ENCODE measurements at regions not wholly inside any gene's neighbourhood (a gene's known extent, or its start where the extent isn't known, plus 50 kb on each side); places are given as distances from the start of the nearest gene placed in this dataset.

DNA sequence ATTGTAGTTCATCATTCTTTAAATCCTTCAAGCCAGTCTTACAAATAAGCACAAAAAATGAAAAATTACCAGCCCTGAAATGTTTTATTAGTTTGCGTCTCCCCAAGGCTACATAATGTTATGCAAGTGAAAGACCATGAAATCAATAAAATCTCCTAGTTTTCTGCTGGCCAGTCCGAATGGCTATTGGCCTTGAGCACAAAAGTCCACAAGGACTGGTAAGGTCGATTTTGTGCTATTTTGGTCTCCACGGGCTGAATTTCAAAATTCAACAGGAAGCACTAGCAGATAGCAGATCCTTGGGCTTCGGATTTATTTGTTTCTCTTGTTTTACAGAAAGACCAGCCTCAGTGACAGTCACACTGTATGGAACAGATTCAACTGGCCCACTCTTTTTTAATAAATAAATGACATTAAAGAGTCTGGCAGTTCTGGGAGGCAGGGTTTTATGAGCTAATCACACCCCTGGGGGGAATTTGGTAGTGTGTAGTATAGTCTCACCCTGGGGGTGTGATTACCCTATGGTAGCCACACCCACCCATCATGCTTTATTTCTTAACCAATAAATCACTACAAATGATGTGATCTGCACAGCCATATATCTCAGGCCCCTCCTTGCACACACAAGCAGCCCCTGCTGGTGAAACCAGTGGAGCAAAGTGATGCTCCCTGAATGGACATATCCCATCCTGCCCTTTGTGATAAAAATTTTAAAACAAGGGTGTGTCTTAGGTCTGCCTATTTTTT, 51.1 kb upstream of the TMEM33 start:
- no peak for DNase-seq (ENCODE audit: low read depth, low spot score)
- H3K4me3 ChIP-seq (ENCODE audit: low read length) = no peak overlapping the region

DNA sequence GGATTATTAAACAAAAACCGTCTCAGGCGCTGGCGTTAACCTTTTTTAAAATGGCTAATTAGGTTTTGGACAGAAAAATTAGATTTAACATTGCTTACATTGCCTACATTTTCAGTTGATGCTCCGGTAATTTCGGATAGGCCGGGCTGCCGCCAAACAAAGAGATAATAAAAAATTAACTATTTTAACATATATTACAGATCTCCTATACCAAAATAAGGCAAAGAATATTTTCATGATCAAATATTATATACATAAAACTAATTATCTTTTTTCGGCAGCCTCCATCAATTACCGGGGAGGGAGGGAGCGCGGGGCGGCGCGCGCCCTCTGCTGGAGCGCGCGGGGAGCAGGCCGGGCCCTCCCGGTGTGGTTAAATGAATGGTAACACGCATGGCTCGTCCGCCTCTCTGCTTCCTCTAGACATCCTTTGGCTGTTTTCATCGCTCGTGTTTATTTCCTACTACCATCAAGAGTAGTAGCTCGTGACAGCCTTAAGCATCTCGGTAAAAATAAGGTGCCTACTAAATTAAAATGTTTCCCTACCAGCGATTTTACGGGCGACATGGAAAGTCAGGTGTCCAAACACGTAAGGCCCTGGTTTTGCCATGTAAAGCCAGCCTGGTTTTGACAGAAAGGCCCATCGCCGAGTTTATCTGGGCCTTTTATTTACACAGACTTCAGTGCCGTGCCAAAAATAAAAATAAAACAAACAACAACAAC, 52.4 kb upstream of the TMEM33 start:
- DNase-seq (ENCODE audit: low read depth, low spot score) = peak; percentile 21

DNA sequence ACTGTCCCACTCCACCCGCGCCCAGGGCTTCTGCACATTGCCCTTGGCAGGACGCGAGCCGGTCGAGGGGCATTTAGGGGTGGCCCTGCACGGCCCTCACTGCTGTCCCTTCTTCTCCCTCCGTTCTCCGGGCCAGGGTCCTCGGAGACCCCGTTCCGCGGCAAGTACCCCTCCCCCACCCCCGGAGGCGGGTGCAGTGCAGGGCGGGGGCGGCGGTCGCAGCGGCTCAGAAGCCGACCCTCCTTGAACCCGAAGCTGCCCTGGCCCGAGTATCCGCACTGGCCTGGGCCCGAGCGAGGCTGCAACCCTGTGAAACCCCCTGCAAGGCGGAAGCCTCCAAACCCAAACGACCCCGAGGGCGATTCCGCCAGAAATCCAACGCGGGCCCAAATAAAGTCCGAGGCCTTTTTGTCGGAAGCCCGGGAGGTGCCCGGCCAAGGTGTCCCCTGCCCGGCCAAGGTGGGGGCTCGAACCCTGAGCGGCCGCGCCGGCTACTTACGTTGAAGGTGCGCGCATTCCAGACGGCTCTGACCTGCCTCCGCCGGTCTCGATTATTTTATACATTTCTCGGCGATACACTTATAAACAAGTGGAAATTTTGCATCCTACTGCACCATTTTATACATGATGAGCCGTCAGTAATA, 53.1 kb upstream of the TMEM33 start:
- no peak for DNase-seq (ENCODE audit: low read depth, low spot score)
- H3K4me3 ChIP-seq (ENCODE audit: low read length) = no peak overlapping the region

More for the DNA sequence above, 52.4 kb upstream of the TMEM33 start:
- H3K4me3 ChIP-seq (ENCODE audit: low read length) = no peak overlapping the region

DNA sequence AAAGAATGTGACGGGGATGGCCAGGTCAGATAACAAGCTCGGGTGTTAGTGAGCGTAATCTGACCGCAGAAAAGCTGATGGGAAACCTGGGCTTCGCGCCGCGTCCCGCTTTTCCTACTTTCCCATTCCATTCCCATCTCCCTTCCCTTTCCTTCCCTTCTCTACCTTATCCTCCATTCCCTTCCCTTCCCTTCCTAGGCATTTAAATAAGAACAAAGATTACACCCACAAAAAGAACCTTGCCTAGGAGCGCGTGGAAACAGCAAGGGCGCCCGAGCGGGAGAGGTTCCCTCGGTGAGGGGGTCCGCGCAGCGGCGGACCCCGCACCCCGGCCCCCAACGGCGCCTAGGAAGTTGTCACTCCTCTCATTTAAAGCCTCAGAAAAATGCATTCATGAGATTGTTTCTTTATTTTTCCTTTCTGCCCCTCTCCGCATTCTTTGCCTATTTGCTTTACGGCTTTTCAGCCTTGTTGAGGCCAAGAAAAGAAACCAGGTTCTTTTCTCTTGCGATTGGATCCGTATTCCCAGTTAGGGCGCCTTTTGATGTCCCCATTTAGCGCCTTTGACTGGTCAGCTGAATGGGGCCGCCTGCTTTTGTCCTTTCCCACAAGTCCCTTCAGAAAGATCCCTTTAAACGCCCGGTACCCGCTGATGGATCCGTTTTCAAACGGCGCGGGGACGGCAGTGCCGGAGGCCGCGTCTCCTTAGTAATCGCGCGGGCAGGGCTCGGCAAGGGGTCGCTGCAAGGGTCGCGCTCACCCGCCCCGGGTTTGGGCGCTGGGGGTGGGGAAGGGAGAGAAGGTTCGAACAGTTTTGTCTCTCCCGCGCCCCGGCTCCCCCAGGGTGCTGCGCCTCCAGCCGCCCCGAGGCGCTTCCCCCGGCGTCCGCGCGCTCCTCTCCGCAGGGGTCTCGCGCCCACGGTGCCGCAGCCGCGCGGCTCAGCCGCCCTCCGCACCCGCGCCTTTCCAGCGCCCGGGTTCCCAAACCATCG, 54.1 kb upstream of the TMEM33 start:
- DNase-seq (ENCODE audit: low read depth, low spot score) = no peak
- no peak overlapping the region for H3K4me3 ChIP-seq (ENCODE audit: low read length)

DNA sequence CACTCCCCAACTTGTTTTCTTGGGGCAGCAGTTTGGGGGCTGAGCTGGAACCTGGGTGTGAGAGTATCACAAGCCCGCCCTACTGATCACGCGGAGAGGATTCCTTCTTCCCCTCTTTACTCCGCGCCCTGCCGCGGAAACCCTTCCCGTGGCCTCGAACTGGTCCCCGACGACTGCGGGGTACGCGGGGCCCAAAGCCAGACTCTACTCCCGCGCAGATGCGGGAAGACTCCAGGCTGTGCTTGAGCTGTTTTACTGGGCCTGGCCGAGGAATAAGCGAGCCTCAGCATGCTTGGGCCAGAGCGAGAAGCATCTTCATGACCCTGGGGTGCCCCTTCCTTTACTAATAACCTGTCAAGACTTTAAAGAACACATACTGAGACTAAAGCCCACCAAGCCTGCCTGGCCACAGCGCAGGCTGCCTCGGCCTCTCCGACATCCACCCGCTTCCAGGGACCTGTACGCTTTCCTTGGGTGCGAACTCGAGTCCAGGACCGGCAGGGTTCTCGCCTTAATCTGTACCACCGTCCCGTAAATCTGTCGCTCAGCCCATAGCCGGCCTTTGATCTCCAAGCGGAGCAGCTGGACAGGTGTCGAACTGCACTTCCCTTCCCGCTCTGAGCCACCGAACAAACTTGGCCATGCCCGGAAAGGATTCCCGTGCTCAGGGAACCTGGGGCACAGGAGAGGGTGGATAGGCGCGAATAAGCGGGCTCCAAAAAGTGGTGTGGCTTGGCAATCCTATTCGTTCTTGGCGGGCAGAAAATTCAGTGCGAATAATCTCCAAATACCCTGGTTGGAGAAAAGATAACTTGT, 55.0 kb upstream of the TMEM33 start:
- DNase-seq (ENCODE audit: low read depth, low spot score) = no peak
- no peak overlapping the region for H3K4me3 ChIP-seq (ENCODE audit: low read length)

DNA sequence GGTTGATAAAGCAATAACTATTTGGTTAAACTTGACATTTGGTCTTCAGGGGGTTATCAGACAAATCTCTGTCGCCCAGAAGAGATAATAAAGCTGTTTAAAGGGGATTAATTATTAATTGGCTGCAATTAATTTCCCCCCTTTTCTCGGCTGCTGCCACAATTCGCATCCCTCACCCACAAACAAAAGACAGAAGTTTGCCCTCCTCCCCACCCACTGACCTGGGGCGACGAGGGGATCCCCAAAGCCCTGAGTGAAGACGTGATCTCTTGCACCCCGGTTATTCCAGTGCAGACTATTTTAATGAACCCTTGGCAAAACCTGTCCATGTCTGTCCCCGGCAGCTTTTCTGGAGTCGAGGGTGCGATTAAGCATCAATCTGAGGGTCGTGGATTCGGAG, 55.7 kb upstream of the TMEM33 start:
- no peak overlapping the region for H3K4me3 ChIP-seq (ENCODE audit: low read length)
- DNase-seq (ENCODE audit: low read depth, low spot score) = no peak

DNA sequence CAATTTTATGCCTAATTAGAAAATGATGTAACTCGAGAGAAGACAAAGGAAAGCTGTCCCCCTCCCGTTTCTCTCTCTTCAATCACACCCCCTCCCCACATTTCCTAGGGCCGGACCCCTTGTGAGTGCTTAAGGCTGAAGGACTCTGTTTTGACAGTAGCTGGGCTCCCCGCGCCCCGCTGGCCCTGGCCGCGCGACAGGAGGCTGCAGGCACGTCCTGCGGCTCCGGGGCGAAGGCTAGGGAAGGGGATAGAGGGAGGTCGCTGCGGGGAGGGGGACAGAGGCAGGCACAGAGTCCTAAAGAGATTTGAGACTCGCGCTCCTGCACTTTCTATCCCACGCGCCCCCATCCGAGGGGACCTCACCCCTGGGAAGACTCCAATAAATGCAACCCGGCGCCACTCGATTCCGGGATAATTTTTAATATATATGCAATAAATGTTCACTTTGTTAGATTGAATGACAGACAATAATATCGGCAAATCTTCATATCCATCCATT, 56.2 kb upstream of the TMEM33 start:
- H3K4me3 ChIP-seq (ENCODE audit: low read length) = no peak overlapping the region
- DNase-seq (ENCODE audit: low read depth, low spot score) = no peak

DNA sequence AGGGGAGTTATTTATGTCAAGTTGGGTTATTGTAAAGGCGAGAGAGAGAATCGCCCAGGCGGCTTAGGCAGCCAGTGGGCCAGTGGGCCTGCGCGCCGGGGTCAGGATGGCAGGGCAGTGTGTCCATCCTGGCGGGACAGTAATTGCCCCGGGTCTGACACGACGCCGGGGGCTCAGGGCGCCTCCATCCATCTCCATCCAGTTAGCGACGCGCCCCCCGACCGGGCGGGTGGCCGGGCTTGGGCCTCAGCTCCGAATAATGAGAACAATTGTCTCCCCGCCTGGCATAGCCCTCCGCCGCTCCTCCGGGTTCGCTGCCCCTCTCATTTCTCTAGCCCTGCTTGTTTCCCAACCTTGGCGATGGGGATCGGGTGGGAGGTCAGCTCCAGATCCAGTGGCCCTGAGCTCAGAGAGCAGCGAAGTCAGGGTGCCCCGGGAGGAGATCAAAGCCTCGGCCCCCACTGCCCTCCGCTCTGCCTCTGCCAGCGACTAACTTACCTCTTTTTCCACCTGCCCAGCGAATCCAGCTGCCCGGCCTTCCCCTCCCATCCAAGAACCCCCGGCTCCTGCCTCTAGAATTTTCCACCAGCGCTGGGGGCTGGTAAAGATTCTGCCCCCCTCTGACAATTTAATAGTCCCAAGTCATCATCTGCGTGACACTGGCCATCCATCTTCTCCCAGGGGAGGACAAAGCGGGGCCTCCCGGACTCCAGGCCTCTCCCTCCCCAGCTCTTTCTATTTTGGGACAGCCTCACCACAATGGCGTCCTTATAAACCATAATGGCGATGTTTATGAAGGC, 56.9 kb upstream of the TMEM33 start:
- no peak overlapping the region for H3K4me3 ChIP-seq (ENCODE audit: low read length)
- DNase-seq (ENCODE audit: low read depth, low spot score) = no peak

DNA sequence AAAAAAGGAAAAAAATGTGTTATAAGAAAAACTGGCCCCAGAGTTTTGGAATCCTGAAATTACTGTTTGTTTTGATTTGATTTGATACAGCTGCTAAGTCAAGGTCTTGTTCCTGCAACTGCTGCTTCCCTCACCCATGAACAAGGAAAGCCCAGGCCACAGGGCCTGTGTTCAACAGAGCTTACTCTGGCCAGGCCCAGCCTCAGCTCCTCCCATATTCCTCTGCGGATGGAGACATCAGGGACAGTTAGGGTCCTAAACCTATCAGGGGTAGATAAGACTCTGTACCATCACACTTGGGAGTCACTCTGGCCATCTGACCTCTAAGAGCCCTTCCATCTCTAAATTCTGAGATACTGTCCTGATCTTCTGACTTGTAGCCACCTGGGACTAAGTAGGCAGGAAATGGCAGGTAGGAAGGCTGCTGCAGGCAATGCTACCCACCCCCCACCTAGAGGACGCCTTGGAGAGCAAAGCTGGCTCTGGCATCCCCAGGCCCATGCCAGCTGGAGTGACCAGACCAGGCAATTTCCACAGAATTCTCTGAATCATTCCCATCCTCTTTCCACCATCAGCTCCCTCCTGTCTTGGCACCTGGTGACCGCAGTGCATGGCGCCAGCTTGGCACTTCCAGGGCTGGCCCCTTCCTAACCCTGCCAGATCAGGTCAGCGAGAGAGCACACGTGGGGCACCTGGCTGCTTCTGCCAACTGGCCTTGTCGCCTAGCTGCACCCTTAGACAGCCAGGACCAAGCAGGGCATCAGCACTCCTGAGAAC, 58.0 kb upstream of the TMEM33 start:
- H3K4me3 ChIP-seq (ENCODE audit: low read length) = no peak overlapping the region
- DNase-seq (ENCODE audit: low read depth, low spot score) = no peak

DNA sequence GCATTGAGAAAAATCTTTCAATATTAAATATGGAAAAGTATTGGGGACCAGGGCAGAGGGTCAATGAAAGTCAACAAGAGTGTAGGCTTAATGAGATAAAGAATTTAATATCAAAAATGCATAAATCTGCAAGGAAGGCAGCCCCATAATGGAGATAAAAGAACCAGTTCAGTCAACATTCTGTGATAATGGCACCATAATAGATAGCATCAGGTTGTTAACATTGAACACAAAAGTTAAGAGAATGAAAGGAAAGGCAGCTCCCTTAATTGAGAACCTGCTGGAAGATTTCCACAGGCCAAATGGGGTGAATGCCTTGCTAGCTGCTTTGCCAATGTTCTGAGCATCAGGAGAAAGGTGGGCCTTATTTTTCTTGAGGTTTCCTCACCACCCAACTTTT, 60.4 kb upstream of the TMEM33 start:
- DNase-seq (ENCODE audit: low read depth, low spot score) = no peak
- H3K4me3 ChIP-seq (ENCODE audit: low read length) = no peak overlapping the region

DNA sequence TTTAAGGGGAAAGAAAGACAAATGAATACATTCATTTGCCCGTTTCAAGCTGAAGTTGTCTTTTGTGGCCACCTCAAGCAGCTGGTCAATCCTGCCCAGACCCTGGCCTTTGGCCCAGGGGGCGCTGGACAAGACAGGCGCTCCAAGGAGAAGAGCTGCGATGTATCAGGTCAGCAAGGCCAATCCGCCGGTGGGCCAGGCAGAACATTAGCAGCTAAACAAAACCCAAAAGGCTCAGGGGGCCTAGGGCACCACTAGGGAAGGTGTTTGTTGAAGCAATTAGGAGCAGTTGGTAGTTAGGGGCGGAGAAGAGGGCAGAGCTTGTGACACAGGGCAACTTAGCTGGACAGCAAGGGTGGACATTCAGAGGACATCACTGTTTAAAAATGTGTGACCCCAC, 60.8 kb upstream of the TMEM33 start:
- DNase-seq (ENCODE audit: low read depth, low spot score) = no peak
- no peak overlapping the region for H3K4me3 ChIP-seq (ENCODE audit: low read length)

DNA sequence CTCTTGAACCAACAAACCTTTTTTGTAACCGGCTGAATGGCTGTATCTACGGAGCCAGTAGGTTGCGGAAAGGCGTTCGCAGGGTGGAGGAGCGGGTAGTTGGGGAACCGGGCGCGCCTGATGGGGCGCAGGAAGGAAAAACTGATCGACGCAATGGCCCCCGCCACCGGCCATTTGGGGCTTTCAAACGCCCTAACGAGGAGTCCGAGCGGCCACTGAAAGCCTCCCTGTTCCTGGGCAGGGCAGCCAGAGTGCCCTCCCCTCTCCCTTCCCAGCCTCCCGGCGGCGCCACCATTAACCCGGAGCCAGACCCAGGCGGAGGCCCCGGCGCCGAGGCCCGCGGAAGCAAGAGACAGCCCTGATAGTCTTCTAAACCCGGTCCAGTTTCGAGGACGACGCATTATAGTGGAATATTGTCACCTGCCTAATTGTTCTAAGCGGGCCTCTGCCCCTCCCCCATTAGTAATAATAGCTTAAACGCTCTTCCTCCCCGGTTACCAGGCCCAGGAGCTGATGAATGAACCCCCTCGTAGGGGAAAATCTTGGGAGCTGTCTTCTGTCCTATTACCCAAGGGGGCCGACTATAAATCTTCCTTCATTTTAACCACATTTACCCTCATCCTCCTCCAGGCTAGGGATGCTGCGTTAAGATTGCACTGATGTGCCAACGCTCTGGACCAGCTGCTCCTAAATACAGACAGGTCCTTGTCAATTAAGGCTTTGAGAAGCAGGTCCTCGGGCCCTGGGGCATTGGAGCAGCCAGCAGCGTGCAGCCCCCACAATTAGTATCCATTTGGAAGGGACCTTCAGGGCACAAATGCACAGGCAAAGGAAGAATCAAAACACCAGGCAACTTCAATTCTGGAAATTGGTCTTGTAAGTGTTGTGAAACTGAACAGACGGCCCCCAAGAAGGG, 61.6 kb upstream of the TMEM33 start:
- DNase-seq (ENCODE audit: low read depth, low spot score) = no peak
- no peak overlapping the region for H3K4me3 ChIP-seq (ENCODE audit: low read length)

DNA sequence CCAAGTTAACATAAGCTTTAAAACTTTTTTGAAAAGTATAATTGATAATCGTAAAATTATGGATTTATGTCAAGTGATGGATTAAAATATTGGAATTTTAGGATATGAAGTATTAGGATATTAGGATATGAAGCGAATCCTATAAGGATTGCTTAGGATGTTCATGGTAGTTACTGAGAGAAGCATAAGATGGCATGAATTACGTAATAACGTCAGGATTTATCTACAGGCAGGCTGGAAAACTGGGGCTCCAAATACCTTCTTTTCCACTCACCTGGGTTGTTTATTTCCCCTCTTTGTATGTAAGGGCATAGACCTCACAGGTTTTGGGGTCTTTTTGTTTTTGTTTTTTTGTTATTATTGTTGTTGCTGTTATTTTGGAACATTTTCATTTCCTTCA, 65.2 kb upstream of the TMEM33 start:
- no peak overlapping the region for H3K4me3 ChIP-seq (ENCODE audit: low read length)
- no peak for DNase-seq (ENCODE audit: low read depth, low spot score)

DNA sequence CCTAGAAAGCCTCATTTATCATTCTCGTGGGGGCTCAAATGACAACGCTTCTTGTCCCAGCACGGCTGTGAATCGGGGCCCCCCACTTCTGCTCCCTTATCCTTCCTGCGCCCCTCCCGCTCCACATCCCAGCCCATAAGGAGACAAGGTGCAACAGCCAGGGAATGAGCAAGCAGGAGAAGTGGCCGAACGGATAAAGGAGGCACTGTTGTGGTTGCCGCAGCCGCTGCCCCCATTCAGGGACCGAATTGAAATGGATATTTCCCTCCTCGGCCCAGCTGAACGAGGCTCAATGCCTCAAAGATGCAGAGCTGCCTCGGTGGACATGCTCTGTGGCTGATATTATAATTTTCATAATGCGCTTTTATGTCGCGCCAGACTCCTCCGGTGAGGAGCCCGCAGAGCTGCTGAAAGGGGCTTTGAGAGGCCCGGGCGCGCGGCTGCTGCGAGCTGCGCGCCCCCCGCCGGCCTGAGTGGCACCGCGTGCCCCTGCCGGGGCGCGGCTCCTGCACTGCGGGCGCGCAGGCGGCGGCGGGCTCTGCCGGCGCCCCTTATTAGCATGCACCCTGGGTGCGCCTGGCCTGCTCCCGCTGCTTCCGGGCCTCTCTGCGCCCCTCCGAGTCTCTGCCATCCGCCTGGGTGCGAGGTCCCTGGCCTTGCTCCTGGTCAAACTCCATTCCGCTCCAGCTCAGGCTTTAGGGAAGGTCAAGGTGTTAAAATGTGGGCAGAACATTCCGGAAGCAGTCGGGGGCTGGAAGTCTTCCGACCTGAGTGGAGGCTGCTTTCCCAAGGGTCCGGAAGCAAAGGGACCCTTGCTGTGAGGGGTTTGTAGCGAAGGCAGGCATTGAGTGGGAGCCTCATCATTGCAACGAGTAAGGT, 68.2 kb upstream of the TMEM33 start:
- H3K4me3 ChIP-seq (ENCODE audit: low read length) = no peak overlapping the region
- DNase-seq (ENCODE audit: low read depth, low spot score) = no peak
